ENCODE measurements at regions not wholly inside any gene's neighbourhood (a gene's known extent, or its start where the extent isn't known, plus 50 kb on each side); places are given as distances from the start of the nearest gene placed in this dataset.

- Mint-ChIP-seq H3K27ac (no peak overlapping the region), H3K36me3 (no peaks in the 10 kb centered on the region), H3K4me1 (no peaks in the 10 kb centered on the region), H3K4me3 (no peak overlapping the region), H3K9me3 (no peaks in the 10 kb centered on the region), H3K27me3 (peaks cover 0 to 21% (median 0%) of the 10 kb centered on the region in 5 donors)
- Histone ChIP-seq H3K36me3 (ENCODE audit: control insufficient read depth in 2 of 3, insufficient read depth in 3 of 3, low read length in 3 of 3) (no peaks in the 10 kb centered on the region), H3K27me3 (ENCODE audit: control insufficient read depth in 2 of 2, insufficient read depth in 2 of 2, low read length in 2 of 2) (peaks cover 0 to 3% of the 10 kb centered on the region in 2 donors), H3K9me3 (ENCODE audit: control insufficient read depth in 2 of 3, low read length in 3 of 3) (no peaks in the 10 kb centered on the region), H3K4me1 (ENCODE audit: control insufficient read depth in 2 of 2, insufficient read depth in 2 of 2, low read length in 2 of 2) (peaks cover 0 to 14% of the 10 kb centered on the region in 2 donors), H3K4me3 (ENCODE audit: low read length) (no peak overlapping the region), H3K27ac (ENCODE audit: low read depth, low read length) (no peak overlapping the region)
- no peak for DNase-seq
- ATAC-seq: no peak
- intact Hi-C loops (cut with micrococcal nuclease): loop anchor here in 1 of 2 donors (10.0 kb wide), 1 partner anchor 1224 kb away; no protein-coding TSS in a partner anchor
- POLR2A ChIA-PET: no interaction called here
- CTCF ChIA-PET: no interaction called here
Observed at GRCh38 chr5:68468322-68468721, 252.8 kb downstream of the PIK3R1 start.

- CTCF ChIA-PET: no interaction called here
- Histone ChIP-seq H3K4me3 (ENCODE audit: low read length) (no peak overlapping the region), H3K36me3 (ENCODE audit: control insufficient read depth in 2 of 3, insufficient read depth in 3 of 3, low read length in 3 of 3) (no peaks in the 10 kb centered on the region), H3K27ac (ENCODE audit: low read depth, low read length) (no peak overlapping the region), H3K9me3 (ENCODE audit: control insufficient read depth in 2 of 3, low read length in 3 of 3) (no peaks in the 10 kb centered on the region), H3K27me3 (ENCODE audit: control insufficient read depth in 2 of 2, insufficient read depth in 2 of 2, low read length in 2 of 2) (peaks cover 0 to 3% of the 10 kb centered on the region in 2 donors), H3K4me1 (ENCODE audit: control insufficient read depth in 2 of 2, insufficient read depth in 2 of 2, low read length in 2 of 2) (no peaks in the 10 kb centered on the region)
- intact Hi-C loops (cut with micrococcal nuclease): no loop called here
- POLR2A ChIA-PET: no interaction called here
- Mint-ChIP-seq H3K36me3 (no peaks in the 10 kb centered on the region), H3K4me1 (no peaks in the 10 kb centered on the region), H3K27me3 (peaks cover 0 to 14% (median 0%) of the 10 kb centered on the region in 5 donors), H3K9me3 (no peaks in the 10 kb centered on the region), H3K4me3 (no peak overlapping the region), H3K27ac (no peak overlapping the region)
- DNase-seq (no peak), ATAC-seq (no peak)
Observed at GRCh38 chr5:68475476-68475983, 260.0 kb downstream of the PIK3R1 start.

GRCh38 chr5:68476854-68477253 is 261.3 kb downstream of the PIK3R1 start:
- Mint-ChIP-seq H3K36me3 (no peaks in the 10 kb centered on the region), H3K27ac (no peak overlapping the region), H3K27me3 (peaks cover 0 to 12% (median 0%) of the 10 kb centered on the region in 5 donors), H3K4me1 (no peaks in the 10 kb centered on the region), H3K4me3 (no peak overlapping the region), H3K9me3 (no peaks in the 10 kb centered on the region)
- no peaks in the 10 kb centered on the region for H3K4me1 ChIP-seq (ENCODE audit: control insufficient read depth in 2 of 2, insufficient read depth in 2 of 2, low read length in 2 of 2)
- H3K36me3 ChIP-seq (ENCODE audit: control insufficient read depth in 2 of 3, insufficient read depth in 3 of 3, low read length in 3 of 3): no peaks in the 10 kb centered on the region
- intact Hi-C loops (cut with micrococcal nuclease): no loop called here
- H3K9me3 ChIP-seq (ENCODE audit: control insufficient read depth in 2 of 3, low read length in 3 of 3): no peaks in the 10 kb centered on the region
- H3K27me3 ChIP-seq (ENCODE audit: control insufficient read depth in 2 of 2, insufficient read depth in 2 of 2, low read length in 2 of 2): peaks cover 0 to 3% of the 10 kb centered on the region in 2 donors
- no peak overlapping the region for H3K4me3 ChIP-seq (ENCODE audit: low read length)
- ChIA-PET CTCF (no interaction called here), POLR2A (interaction anchor here (0.6 kb wide), 1 partner anchor 174 kb away, joined by 3 read pairs; no protein-coding TSS in a partner anchor)
- H3K27ac ChIP-seq (ENCODE audit: low read depth, low read length): no peak overlapping the region
- DNase-seq (no peak), ATAC-seq (no peak)

GRCh38 chr5:68478301-68479095 is 262.9 kb downstream of the PIK3R1 start:
- CTCF ChIA-PET: interaction anchor here (0.5 to 0.9 kb wide), 2 partner anchors 186 to 551 kb away, joined by 3 read pairs; no protein-coding TSS in a partner anchor

GRCh38 chr5:68479524-68479923 is 264.0 kb downstream of the PIK3R1 start:
- peaks cover 0 to 2% (median 0%) of the 10 kb centered on the region in 7 donors for H3K4me1 Mint-ChIP-seq
- H3K36me3 Mint-ChIP-seq: no peaks in the 10 kb centered on the region
- H3K4me3 Mint-ChIP-seq: no peak overlapping the region
- Histone ChIP-seq H3K4me3 (ENCODE audit: low read length) (no peak overlapping the region), H3K27me3 (ENCODE audit: control insufficient read depth in 2 of 2, insufficient read depth in 2 of 2, low read length in 2 of 2) (no peaks in the 10 kb centered on the region), H3K4me1 (ENCODE audit: control insufficient read depth in 2 of 2, insufficient read depth in 2 of 2, low read length in 2 of 2) (no peaks in the 10 kb centered on the region), H3K36me3 (ENCODE audit: control insufficient read depth in 2 of 3, insufficient read depth in 3 of 3, low read length in 3 of 3) (no peaks in the 10 kb centered on the region), H3K9me3 (ENCODE audit: control insufficient read depth in 2 of 3, low read length in 3 of 3) (no peaks in the 10 kb centered on the region), H3K27ac (ENCODE audit: low read depth, low read length) (no peak overlapping the region)
- peaks cover 4 to 19% (median 5%) of the 10 kb centered on the region in 5 donors for H3K27me3 Mint-ChIP-seq
- ChIA-PET CTCF (interaction anchor here (0.5 kb wide), 1 partner anchor 550 kb away, joined by 3 read pairs; no protein-coding TSS in a partner anchor), POLR2A (no interaction called here)
- no peak overlapping the region for H3K27ac Mint-ChIP-seq
- H3K9me3 Mint-ChIP-seq: no peaks in the 10 kb centered on the region
- DNase-seq (no peak), ATAC-seq (no peak)
- intact Hi-C loops (cut with micrococcal nuclease): no loop called here

More at GRCh38 chr5:68478301-68479095, 262.9 kb downstream of the PIK3R1 start:
- Histone ChIP-seq H3K9me3 (ENCODE audit: control insufficient read depth in 2 of 3, low read length in 3 of 3) (no peaks in the 10 kb centered on the region), H3K27ac (ENCODE audit: low read depth, low read length) (no peak overlapping the region), H3K27me3 (ENCODE audit: control insufficient read depth in 2 of 2, insufficient read depth in 2 of 2, low read length in 2 of 2) (no peaks in the 10 kb centered on the region), H3K36me3 (ENCODE audit: control insufficient read depth in 2 of 3, insufficient read depth in 3 of 3, low read length in 3 of 3) (no peaks in the 10 kb centered on the region), H3K4me1 (ENCODE audit: control insufficient read depth in 2 of 2, insufficient read depth in 2 of 2, low read length in 2 of 2) (no peaks in the 10 kb centered on the region), H3K4me3 (ENCODE audit: low read length) (no peak overlapping the region)
- Mint-ChIP-seq H3K27ac (no peak overlapping the region), H3K9me3 (no peaks in the 10 kb centered on the region), H3K27me3 (peaks cover 4 to 15% (median 5%) of the 10 kb centered on the region in 5 donors), H3K4me3 (no peak overlapping the region), H3K36me3 (no peaks in the 10 kb centered on the region), H3K4me1 (peaks cover 0 to 2% (median 0%) of the 10 kb centered on the region in 7 donors)
- ATAC-seq (no peak), DNase-seq (no peak)
- intact Hi-C loops (cut with micrococcal nuclease): no loop called here
- POLR2A ChIA-PET: no interaction called here

GRCh38 chr5:68480335-68480940 is 264.9 kb downstream of the PIK3R1 start:
- no peaks in the 10 kb centered on the region for H3K4me1 ChIP-seq (ENCODE audit: control insufficient read depth in 2 of 2, insufficient read depth in 2 of 2, low read length in 2 of 2)
- Mint-ChIP-seq H3K4me3 (no peak overlapping the region), H3K27me3 (peaks cover 4 to 19% (median 5%) of the 10 kb centered on the region in 5 donors), H3K36me3 (no peaks in the 10 kb centered on the region), H3K4me1 (peaks cover 0 to 2% (median 0%) of the 10 kb centered on the region in 7 donors), H3K9me3 (no peaks in the 10 kb centered on the region), H3K27ac (no peak overlapping the region)
- H3K27me3 ChIP-seq (ENCODE audit: control insufficient read depth in 2 of 2, insufficient read depth in 2 of 2, low read length in 2 of 2): no peaks in the 10 kb centered on the region
- H3K36me3 ChIP-seq (ENCODE audit: control insufficient read depth in 2 of 3, insufficient read depth in 3 of 3, low read length in 3 of 3): no peaks in the 10 kb centered on the region
- H3K27ac ChIP-seq (ENCODE audit: low read depth, low read length): no peak overlapping the region
- H3K4me3 ChIP-seq (ENCODE audit: low read length): no peak overlapping the region
- ChIA-PET CTCF (no interaction called here), POLR2A (interaction anchor here (0.6 kb wide), 1 partner anchor 1553 kb away, joined by 3 read pairs; no protein-coding TSS in a partner anchor)
- ATAC-seq: no peak
- H3K9me3 ChIP-seq (ENCODE audit: control insufficient read depth in 2 of 3, low read length in 3 of 3): no peaks in the 10 kb centered on the region
- no peak for DNase-seq
- intact Hi-C loops (cut with micrococcal nuclease): no loop called here

Measured in naive thymus-derived CD4-positive, alpha-beta T cell (primary cell).